Non-pigmented ciliary epithelial cell (primary cell): ENCODE measurements at regions not wholly inside any gene's neighbourhood (a gene's known extent, or its start where the extent isn't known, plus 50 kb on each side); places are given as distances from the start of the nearest gene placed in this dataset.

Experiments
- DNase-seq: peaks from one replicate; pipeline ENCODE4 v3.0.0-alpha.2; 2010; ENCODE audit warnings: low read depth

GRCh38 chr5:97400537-97400936 lies 217.5 kb upstream of the RIOK2 start:
- DNase-seq = no peak

- DNase-seq = no peak
Measured at GRCh38 chr5:97405941-97406340, 222.9 kb upstream of the RIOK2 start.

GRCh38 chr5:97406946-97407676 lies 224.1 kb upstream of the RIOK2 start:
- DNase-seq = no peak

- DNase-seq = no peak
Measured at GRCh38 chr5:97408331-97408730, 225.3 kb upstream of the RIOK2 start.

GRCh38 chr5:97412959-97413358 lies 229.9 kb upstream of the RIOK2 start:
- DNase-seq = no peak

GRCh38 chr5:97417986-97418385 lies 234.9 kb upstream of the RIOK2 start:
- no peak for DNase-seq

GRCh38 chr5:97418462-97418861 lies 235.4 kb upstream of the RIOK2 start:
- no peak for DNase-seq

- DNase-seq = no peak
Measured at GRCh38 chr5:97420646-97421045, 237.6 kb upstream of the RIOK2 start.

GRCh38 chr5:97422678-97423077 lies 239.6 kb upstream of the RIOK2 start:
- DNase-seq = no peak

- DNase-seq = no peak
Measured at GRCh38 chr5:97425511-97425910, 242.5 kb upstream of the RIOK2 start.

- no peak for DNase-seq
Measured at GRCh38 chr5:97427235-97427634, 244.2 kb upstream of the RIOK2 start.

- DNase-seq = no peak
Measured at GRCh38 chr5:97434021-97434420, 251.0 kb upstream of the RIOK2 start.

GRCh38 chr5:97436405-97436804 lies 253.4 kb upstream of the RIOK2 start:
- no peak for DNase-seq

- no peak for DNase-seq
Measured at GRCh38 chr5:97443740-97444139, 260.7 kb upstream of the RIOK2 start.

GRCh38 chr5:97449172-97449571 lies 266.1 kb upstream of the RIOK2 start:
- DNase-seq = no peak

GRCh38 chr5:97452646-97453045 lies 269.6 kb upstream of the RIOK2 start:
- no peak for DNase-seq

- DNase-seq = no peak
Measured at GRCh38 chr5:97453263-97453662, 270.2 kb upstream of the RIOK2 start.

- DNase-seq = no peak
Measured at GRCh38 chr5:97454015-97454414, 271.0 kb upstream of the RIOK2 start.

GRCh38 chr5:97455996-97456395 lies 272.9 kb upstream of the RIOK2 start:
- DNase-seq = no peak

- no peak for DNase-seq
Measured at GRCh38 chr5:97458851-97459250, 275.8 kb upstream of the RIOK2 start.

- no peak for DNase-seq
Measured at GRCh38 chr5:97471951-97472350, 288.9 kb upstream of the RIOK2 start.

GRCh38 chr5:97475847-97476246 lies 292.8 kb upstream of the RIOK2 start:
- no peak for DNase-seq

- DNase-seq = no peak
Measured at GRCh38 chr5:97476852-97477534, 293.9 kb upstream of the RIOK2 start.

- no peak for DNase-seq
Measured at GRCh38 chr5:97478483-97478882, 295.4 kb upstream of the RIOK2 start.
